Stimulated activated CD8-positive, alpha-beta memory T cell treated with anti-CD3 and anti-CD28 coated beads, Interleukin-4, amount 100 ng/mL, for 24 hours (primary cell): ENCODE measurements at regions not wholly inside any gene's neighbourhood (a gene's known extent, or its start where the extent isn't known, plus 50 kb on each side); places are given as distances from the start of the nearest gene placed in this dataset.

Experiments
- DNase-seq: peaks from one replicate; pipeline ENCODE4 v3.0.0-alpha.2; 2020; ENCODE audit warnings: low read depth

GRCh38 chr9:91067306-91067860, 265.8 kb downstream of the SYK start:
- DNase-seq = no peak

GRCh38 chr9:91071184-91071990, 269.8 kb downstream of the SYK start:
- DNase-seq = peak; percentile 46

GRCh38 chr9:91073049-91073810, 271.6 kb downstream of the SYK start:
- DNase-seq = no peak

- DNase-seq = no peak
These were observed 272.5 kb downstream of the SYK start for GRCh38 chr9:91073811-91074771.

- DNase-seq = no peak
These were observed 273.2 kb downstream of the SYK start for GRCh38 chr9:91074866-91075265.

- DNase-seq = no peak
These were observed 273.7 kb downstream of the SYK start for GRCh38 chr9:91075279-91075678.

- DNase-seq = no peak
These were observed 276.2 kb downstream of the SYK start for GRCh38 chr9:91077624-91078368.

GRCh38 chr9:91078369-91078695, 276.7 kb downstream of the SYK start:
- no peak for DNase-seq

- no peak for DNase-seq
These were observed 279.0 kb downstream of the AUH start for GRCh38 chr9:91082731-91083130.

- DNase-seq = no peak
These were observed 276.7 kb downstream of the AUH start for GRCh38 chr9:91084896-91085516.

GRCh38 chr9:91085517-91086291, 276.0 kb downstream of the AUH start:
- DNase-seq = no peak

GRCh38 chr9:91086657-91087461, 274.9 kb downstream of the AUH start:
- no peak for DNase-seq

GRCh38 chr9:91087462-91087759, 274.3 kb downstream of the AUH start:
- DNase-seq = no peak

- DNase-seq = no peak
These were observed 272.2 kb downstream of the AUH start for GRCh38 chr9:91089405-91090129.

GRCh38 chr9:91090130-91090410, 271.6 kb downstream of the AUH start:
- no peak for DNase-seq

- DNase-seq = no peak
These were observed 269.5 kb downstream of the AUH start for GRCh38 chr9:91092214-91092613.

GRCh38 chr9:91094324-91095088, 267.2 kb downstream of the AUH start:
- no peak for DNase-seq

- no peak for DNase-seq
These were observed 263.4 kb downstream of the AUH start for GRCh38 chr9:91098203-91098850.
